ENCODE measurements at regions not wholly inside any gene's neighbourhood (a gene's known extent, or its start where the extent isn't known, plus 50 kb on each side); places are given as distances from the start of the nearest gene placed in this dataset.

- WGBS: 26% methylated on average over 8 of the region's 11 CpGs
- intact Hi-C loops (cut with DNase I): no loop called here
- DNase-seq (ENCODE audit: extremely low spot score): no peak
- Histone ChIP-seq H3K9me3 (no peaks in the 10 kb centered on the region), H3K4me3 (no peak overlapping the region), H3K27me3 (no peaks in the 10 kb centered on the region), H3K27ac (replicated peaks in 1 of 4) (peak overlapping the region; percentile 60 to 99 (median 66)), H3K36me3 (no peaks in the 10 kb centered on the region), H3K4me1 (peaks cover 92 to 100% (median 100%) of the 10 kb centered on the region in 4 donors)
- no peak for TF ChIP-seq POLR2AphosphoS5 (IDR thresholded peaks at IDR 0.05)
- TF ChIP-seq EP300 (IDR thresholded peaks at IDR 0.05): no peak
- TF ChIP-seq POLR2A (IDR thresholded peaks at IDR 0.05; ENCODE audit: low read depth): no peak
- no peak for TF ChIP-seq CTCF (IDR thresholded peaks at IDR 0.05)
These were observed 295.7 kb downstream of the SEC14L1 start for GRCh38 chr17:77436481-77436880.

- 7% methylated on average over 7 of the region's 10 CpGs for WGBS
- intact Hi-C loops (cut with DNase I): no loop called here
- DNase-seq (ENCODE audit: extremely low spot score): no peak
These were observed 296.2 kb downstream of the SEC14L1 start for GRCh38 chr17:77437017-77437416.

GRCh38 chr17:77437747-77438146 lies 297.0 kb downstream of the SEC14L1 start:
- WGBS: 78% methylated on average over 12 of the region's 12 CpGs
- intact Hi-C loops (cut with DNase I): no loop called here
- no peaks in the 10 kb centered on the region for H3K27me3 ChIP-seq
- TF ChIP-seq POLR2AphosphoS5 (IDR thresholded peaks at IDR 0.05) (no peak), EP300 (IDR thresholded peaks at IDR 0.05) (no peak), POLR2A (IDR thresholded peaks at IDR 0.05; ENCODE audit: low read depth) (no peak), CTCF (IDR thresholded peaks at IDR 0.05) (no peak)
- H3K9me3 ChIP-seq: no peaks in the 10 kb centered on the region
- H3K4me1 ChIP-seq: peaks cover 91 to 99% (median 96%) of the 10 kb centered on the region in 4 donors
- peak overlapping the region; percentile 60 to 99 (median 66) for H3K27ac ChIP-seq (replicated peaks in 1 of 4)
- H3K4me3 ChIP-seq: no peak overlapping the region
- H3K36me3 ChIP-seq: no peaks in the 10 kb centered on the region
- DNase-seq (ENCODE audit: extremely low spot score): no peak

More at GRCh38 chr17:77437017-77437416, 296.2 kb downstream of the SEC14L1 start:
- H3K27ac ChIP-seq (replicated peaks in 1 of 4): peak overlapping the region; percentile 60 to 99 (median 66)
- H3K4me3 ChIP-seq: no peak overlapping the region
- no peaks in the 10 kb centered on the region for H3K27me3 ChIP-seq
- H3K4me1 ChIP-seq: peaks cover 92 to 100% (median 98%) of the 10 kb centered on the region in 4 donors
- no peaks in the 10 kb centered on the region for H3K36me3 ChIP-seq
- TF ChIP-seq POLR2AphosphoS5 (IDR thresholded peaks at IDR 0.05): no peak
- no peak for TF ChIP-seq EP300 (IDR thresholded peaks at IDR 0.05)
- TF ChIP-seq POLR2A (IDR thresholded peaks at IDR 0.05; ENCODE audit: low read depth): no peak
- no peak for TF ChIP-seq CTCF (IDR thresholded peaks at IDR 0.05)
- H3K9me3 ChIP-seq: no peaks in the 10 kb centered on the region

- intact Hi-C loops (cut with DNase I): no loop called here
- no peak for TF ChIP-seq POLR2AphosphoS5 (IDR thresholded peaks at IDR 0.05)
- TF ChIP-seq POLR2A (IDR thresholded peaks at IDR 0.05; ENCODE audit: low read depth): no peak
- no peak for TF ChIP-seq CTCF (IDR thresholded peaks at IDR 0.05)
- TF ChIP-seq EP300 (IDR thresholded peaks at IDR 0.05): no peak
- H3K27me3 ChIP-seq: no peaks in the 10 kb centered on the region
- H3K4me3 ChIP-seq: no peak overlapping the region
- H3K27ac ChIP-seq (replicated peaks in 1 of 4): peak overlapping the region; percentile 60 to 99 (median 68)
- DNase-seq (ENCODE audit: extremely low spot score): no peak
- no peaks in the 10 kb centered on the region for H3K9me3 ChIP-seq
- 65% methylated on average over 10 of the region's 14 CpGs for WGBS
- H3K4me1 ChIP-seq: peaks cover 91 to 99% (median 96%) of the 10 kb centered on the region in 4 donors
- H3K36me3 ChIP-seq: no peaks in the 10 kb centered on the region
These were observed 297.7 kb downstream of the SEC14L1 start for GRCh38 chr17:77438241-77439188.
